Esophagus squamous epithelium (tissue), 4 donors: ENCODE measurements at regions not wholly inside any gene's neighbourhood (a gene's known extent, or its start where the extent isn't known, plus 50 kb on each side); places are given as distances from the start of the nearest gene placed in this dataset.

Experiments
- POLR2A ChIP-seq, 4 donors: fragments of 450-650 bp; IDR thresholded peaks; one replicate each; pipeline ENCODE4 v1.6.1; 2017; ENCODE audit warnings: antibody characterized with exemption in 4 of 4, mild to moderate bottlenecking in 4 of 4, moderate library complexity in 3 of 4
- TF ChIP-seq, protein P1 (sequence below), 6 experiments: fragments of 450-650 bp in 4 of 6; fragments of 200-600 bp in 2 of 6; sonication (generic) in 2 of 6; IDR thresholded peaks; one replicate each; pipeline ENCODE4 v1.5.1; 2016 to 2019; ENCODE audit warnings: antibody characterized with exemption in 6 of 6, mild to moderate bottlenecking in 4 of 6, moderate library complexity in 4 of 6

DNA sequence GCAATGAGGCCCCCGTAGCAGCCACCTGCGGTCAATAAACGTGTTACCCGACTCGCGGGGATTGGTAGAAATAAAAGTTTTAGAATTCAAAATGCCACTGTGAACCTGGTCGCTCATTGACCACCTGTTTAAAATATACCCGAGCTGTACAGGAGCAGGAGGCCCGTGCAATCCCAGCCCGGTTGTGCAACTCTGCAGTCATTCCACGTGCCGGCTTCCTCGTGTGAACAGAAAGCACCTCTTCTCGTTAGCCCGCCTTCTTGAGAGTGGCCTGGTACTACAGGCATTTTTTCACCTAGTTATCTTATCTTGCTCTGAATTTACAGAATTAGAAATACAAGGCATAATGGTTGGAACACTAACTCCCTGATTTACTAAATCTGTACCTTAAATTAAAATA is 660.7 kb downstream of the GALR1 start:
- TF ChIP-seq, protein P1, sequence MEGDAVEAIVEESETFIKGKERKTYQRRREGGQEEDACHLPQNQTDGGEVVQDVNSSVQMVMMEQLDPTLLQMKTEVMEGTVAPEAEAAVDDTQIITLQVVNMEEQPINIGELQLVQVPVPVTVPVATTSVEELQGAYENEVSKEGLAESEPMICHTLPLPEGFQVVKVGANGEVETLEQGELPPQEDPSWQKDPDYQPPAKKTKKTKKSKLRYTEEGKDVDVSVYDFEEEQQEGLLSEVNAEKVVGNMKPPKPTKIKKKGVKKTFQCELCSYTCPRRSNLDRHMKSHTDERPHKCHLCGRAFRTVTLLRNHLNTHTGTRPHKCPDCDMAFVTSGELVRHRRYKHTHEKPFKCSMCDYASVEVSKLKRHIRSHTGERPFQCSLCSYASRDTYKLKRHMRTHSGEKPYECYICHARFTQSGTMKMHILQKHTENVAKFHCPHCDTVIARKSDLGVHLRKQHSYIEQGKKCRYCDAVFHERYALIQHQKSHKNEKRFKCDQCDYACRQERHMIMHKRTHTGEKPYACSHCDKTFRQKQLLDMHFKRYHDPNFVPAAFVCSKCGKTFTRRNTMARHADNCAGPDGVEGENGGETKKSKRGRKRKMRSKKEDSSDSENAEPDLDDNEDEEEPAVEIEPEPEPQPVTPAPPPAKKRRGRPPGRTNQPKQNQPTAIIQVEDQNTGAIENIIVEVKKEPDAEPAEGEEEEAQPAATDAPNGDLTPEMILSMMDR (IDR thresholded peaks at IDR 0.05): no peak
- TF ChIP-seq POLR2A (IDR thresholded peaks at IDR 0.05): no peak
